ENCODE measurements at regions not wholly inside any gene's neighbourhood (a gene's known extent, or its start where the extent isn't known, plus 50 kb on each side); places are given as distances from the start of the nearest gene placed in this dataset.

DNA sequence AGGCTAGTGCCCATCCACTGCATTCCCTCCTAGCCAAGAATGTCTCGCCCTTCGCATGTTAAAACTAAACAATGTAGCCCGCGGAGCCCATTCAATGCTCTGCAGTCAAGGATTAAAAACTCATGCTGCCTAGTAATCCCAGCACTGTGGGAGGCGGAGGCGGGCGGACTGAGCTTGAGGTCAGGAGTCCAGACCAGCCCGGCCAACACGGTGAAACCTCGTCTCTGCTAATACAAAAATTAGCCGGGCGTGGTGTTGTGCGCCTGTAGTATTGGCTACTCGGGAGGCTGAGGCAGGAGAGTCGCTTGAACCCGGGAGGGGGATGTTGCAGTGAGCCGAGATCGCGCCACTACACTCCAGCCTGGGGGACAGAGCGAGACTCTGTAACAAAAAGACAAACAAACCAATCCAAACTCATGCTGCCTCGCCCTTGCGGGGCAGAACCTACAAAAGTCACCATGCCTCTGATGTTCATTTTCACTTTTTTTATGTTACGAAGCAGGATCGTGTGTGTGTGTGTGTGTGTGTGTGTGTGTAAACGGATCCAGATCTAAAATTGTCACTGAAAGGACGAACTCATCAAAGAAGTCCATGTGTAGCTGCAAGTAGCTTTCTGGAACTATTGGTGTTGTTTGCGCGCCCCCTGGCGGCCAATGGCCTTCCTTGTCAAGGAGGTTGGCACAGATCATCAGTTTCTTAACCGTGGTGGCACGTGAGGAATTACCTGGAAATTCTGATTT is 54.8 kb upstream of the SPESP1 start:
- Histone ChIP-seq H3K4me1 (ENCODE audit: control insufficient read depth, extremely low read depth, insufficient read depth, low read length) (no peaks in the 10 kb centered on the region), H3K4me2 (ENCODE audit: insufficient read depth, low read length) (peak overlapping the region; percentile 41), H2AFZ (ENCODE audit: low read depth, low read length) (peak overlapping the region; percentile 75), H3K9me3 (replicated peaks; ENCODE audit: control insufficient read depth, insufficient read depth, low read length) (no peaks in the 10 kb centered on the region), H3K4me3 (replicated peaks in 1 of 3; ENCODE audit: insufficient read depth in 1 of 3, low read depth in 1 of 3, low read length in 3 of 3) (peak overlapping the region in 2 of 3 experiments; percentile 6 to 24), H3K9ac (replicated peaks; ENCODE audit: extremely low read depth, insufficient read depth, low read length) (no peak overlapping the region), H3K79me2 (ENCODE audit: control insufficient read depth, insufficient read depth, low read length) (no peaks in the 10 kb centered on the region), H3K27me3 (ENCODE audit: control insufficient read depth in 2 of 2, insufficient read depth in 2 of 2, low read length in 2 of 2) (peaks cover 7 to 9% of the 10 kb centered on the region in 2 experiments), H3K27ac (ENCODE audit: insufficient read depth, low read depth, low read length) (no peak overlapping the region), H3K9me1 (replicated peaks; ENCODE audit: control insufficient read depth, extremely low read depth, insufficient read depth, low read length) (no peaks in the 10 kb centered on the region), H3K36me3 (ENCODE audit: control insufficient read depth in 2 of 2, extremely low read depth in 1 of 2, insufficient read depth in 2 of 2, low read length in 2 of 2) (no peaks in the 10 kb centered on the region), H4K20me1 (replicated peaks; ENCODE audit: control insufficient read depth, extremely low read depth, insufficient read depth, low read length) (no peaks in the 10 kb centered on the region)
- intact Hi-C loops (cut with micrococcal nuclease), result loop anchor here (1.0 kb wide), 6 partner anchors 92 to 569 kb away; no protein-coding TSS in a partner anchor
- ChIA-PET CTCF (interaction anchor here (0.6 to 4.3 kb wide), 75 partner anchors 8 to 625 kb away, joined by 3 to 100 read pairs (median 5); no protein-coding TSS in a partner anchor), POLR2A (interaction anchor here (0.5 to 0.7 kb wide), 3 partner anchors 98 to 327 kb away, joined by 3 to 4 read pairs (median 3); no protein-coding TSS in a partner anchor)
- TF ChIP-seq, protein P1, sequence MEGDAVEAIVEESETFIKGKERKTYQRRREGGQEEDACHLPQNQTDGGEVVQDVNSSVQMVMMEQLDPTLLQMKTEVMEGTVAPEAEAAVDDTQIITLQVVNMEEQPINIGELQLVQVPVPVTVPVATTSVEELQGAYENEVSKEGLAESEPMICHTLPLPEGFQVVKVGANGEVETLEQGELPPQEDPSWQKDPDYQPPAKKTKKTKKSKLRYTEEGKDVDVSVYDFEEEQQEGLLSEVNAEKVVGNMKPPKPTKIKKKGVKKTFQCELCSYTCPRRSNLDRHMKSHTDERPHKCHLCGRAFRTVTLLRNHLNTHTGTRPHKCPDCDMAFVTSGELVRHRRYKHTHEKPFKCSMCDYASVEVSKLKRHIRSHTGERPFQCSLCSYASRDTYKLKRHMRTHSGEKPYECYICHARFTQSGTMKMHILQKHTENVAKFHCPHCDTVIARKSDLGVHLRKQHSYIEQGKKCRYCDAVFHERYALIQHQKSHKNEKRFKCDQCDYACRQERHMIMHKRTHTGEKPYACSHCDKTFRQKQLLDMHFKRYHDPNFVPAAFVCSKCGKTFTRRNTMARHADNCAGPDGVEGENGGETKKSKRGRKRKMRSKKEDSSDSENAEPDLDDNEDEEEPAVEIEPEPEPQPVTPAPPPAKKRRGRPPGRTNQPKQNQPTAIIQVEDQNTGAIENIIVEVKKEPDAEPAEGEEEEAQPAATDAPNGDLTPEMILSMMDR (IDR thresholded peaks at IDR 0.05; ENCODE audit: extremely low read depth in 1 of 2, insufficient read depth in 1 of 2, low read depth in 1 of 2, low read length in 2 of 2), result peak; percentile 83 to 84
- TF ChIP-seq EZH2 (IDR thresholded peaks at IDR 0.05; ENCODE audit: borderline replicate concordance, low read depth, low read length, severe bottlenecking), result no peak
- FAIRE-seq (peak; percentile 98), DNase-seq (ENCODE audit: low read depth, low spot score) (peak; percentile 91)
- dilution Hi-C loops (cut with MboI; ENCODE audit: extremely low pct_ligation_motif_present, low sequenced_read_pairs), result no loop called here
- no TSS peak for BruUV-seq (replicated peaks)

DNA sequence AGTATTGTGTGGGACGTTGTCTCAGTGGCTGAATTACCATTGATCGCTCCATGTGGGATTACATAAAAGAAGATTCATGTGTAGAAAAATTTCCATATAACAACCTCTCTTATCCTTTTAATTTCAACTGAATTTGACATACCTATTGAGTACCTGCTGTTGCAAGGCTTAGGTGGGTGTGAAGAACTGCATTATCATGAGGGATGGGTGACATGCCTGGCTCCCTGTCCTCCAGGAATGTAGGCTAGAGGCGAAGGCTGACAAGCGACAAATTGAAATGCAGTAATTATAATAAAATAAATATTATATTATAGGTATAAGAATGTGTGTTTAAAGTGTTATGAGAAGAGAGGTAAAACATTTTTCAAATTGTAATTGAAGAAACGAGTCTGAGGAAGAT is 52.7 kb upstream of the SPESP1 start:
- BruUV-seq (replicated peaks), result no TSS peak
- no peak for FAIRE-seq
- dilution Hi-C loops (cut with MboI; ENCODE audit: extremely low pct_ligation_motif_present, low sequenced_read_pairs), result no loop called here

More for the DNA sequence above, 52.7 kb upstream of the SPESP1 start:
- no peaks in the 10 kb centered on the region for H3K79me2 ChIP-seq (ENCODE audit: control insufficient read depth, insufficient read depth, low read length)
- TF ChIP-seq, protein P1 (IDR thresholded peaks at IDR 0.05; ENCODE audit: extremely low read depth in 1 of 2, insufficient read depth in 1 of 2, low read depth in 1 of 2, low read length in 2 of 2), result no peak
- TF ChIP-seq POLR2AphosphoS5 (IDR thresholded peaks at IDR 0.05; ENCODE audit: insufficient read depth, low read depth, low read length), result no peak
- TF ChIP-seq MYC (IDR thresholded peaks at IDR 0.05; ENCODE audit: low read depth, low read length), result no peak
- TF ChIP-seq MAX (IDR thresholded peaks at IDR 0.05; ENCODE audit: insufficient read depth, insufficient read length), result no peak
- no peak for TF ChIP-seq POLR2A (IDR thresholded peaks at IDR 0.05; ENCODE audit: low read depth, low read length)
- no peak for TF ChIP-seq JUN (IDR thresholded peaks at IDR 0.05; ENCODE audit: borderline replicate concordance, insufficient read depth, insufficient read length, low read depth)
- TF ChIP-seq GATA2 (IDR thresholded peaks at IDR 0.05; ENCODE audit: insufficient read depth, insufficient read length, low read depth, low read length), result no peak
- no peak for TF ChIP-seq FOS (IDR thresholded peaks at IDR 0.05; ENCODE audit: borderline replicate concordance, insufficient read depth, low read length)
- TF ChIP-seq EZH2 (IDR thresholded peaks at IDR 0.05; ENCODE audit: borderline replicate concordance, low read depth, low read length, severe bottlenecking), result no peak
- no peaks in the 10 kb centered on the region for H3K36me3 ChIP-seq (ENCODE audit: control insufficient read depth in 2 of 2, extremely low read depth in 1 of 2, insufficient read depth in 2 of 2, low read length in 2 of 2)
- ChIA-PET CTCF (interaction anchor here (2.6 to 4.3 kb wide), 5 partner anchors 22 to 330 kb away, joined by 8 to 100 read pairs (median 79); no protein-coding TSS in a partner anchor), POLR2A (no interaction called here)
- H3K9me1 ChIP-seq (replicated peaks; ENCODE audit: control insufficient read depth, extremely low read depth, insufficient read depth, low read length), result no peaks in the 10 kb centered on the region
- no peak overlapping the region for H2AFZ ChIP-seq (ENCODE audit: low read depth, low read length)
- H3K9ac ChIP-seq (replicated peaks; ENCODE audit: extremely low read depth, insufficient read depth, low read length), result no peak overlapping the region
- intact Hi-C loops (cut with micrococcal nuclease), result no loop called here
- no peaks in the 10 kb centered on the region for H4K20me1 ChIP-seq (replicated peaks; ENCODE audit: control insufficient read depth, extremely low read depth, insufficient read depth, low read length)
- peaks cover 5 to 9% of the 10 kb centered on the region in 2 experiments for H3K27me3 ChIP-seq (ENCODE audit: control insufficient read depth in 2 of 2, insufficient read depth in 2 of 2, low read length in 2 of 2)
- H3K27ac ChIP-seq (ENCODE audit: insufficient read depth, low read depth, low read length), result no peak overlapping the region
- DNase-seq (ENCODE audit: low read depth, low spot score), result no peak
- H3K4me3 ChIP-seq (replicated peaks in 1 of 3; ENCODE audit: insufficient read depth in 1 of 3, low read depth in 1 of 3, low read length in 3 of 3), result no peak overlapping the region
- H3K4me1 ChIP-seq (ENCODE audit: control insufficient read depth, extremely low read depth, insufficient read depth, low read length), result no peaks in the 10 kb centered on the region
- H3K4me2 ChIP-seq (ENCODE audit: insufficient read depth, low read length), result no peak overlapping the region
- H3K9me3 ChIP-seq (replicated peaks; ENCODE audit: control insufficient read depth, insufficient read depth, low read length), result no peaks in the 10 kb centered on the region

All from endothelial cell of umbilical vein (primary cell).